D721Med (cell line): ENCODE measurements at regions not wholly inside any gene's neighbourhood (a gene's known extent, or its start where the extent isn't known, plus 50 kb on each side); places are given as distances from the start of the nearest gene placed in this dataset.

Experiments
- DNase-seq: peaks from one replicate; pipeline ENCODE4 v3.0.0; 2011; ENCODE audit warnings: low spot score; ENCODE audit not compliant: insufficient read length
- FAIRE-seq: peaks from 2 replicates; lab custom pipeline; 2011; peaks lifted over from hg19 to GRCh38; lab: Jason Lieb, UNC
- TF ChIP-seq, protein P1 (sequence below): IDR thresholded peaks from 2 replicates; pipeline ENCODE4 v1.5.1; 2012; ENCODE audit warnings: mild to moderate bottlenecking, control low read depth; ENCODE audit not compliant: insufficient read depth; ENCODE audit errors: missing control alignments

- DNase-seq (no peak), FAIRE-seq (no peak)
- TF ChIP-seq, protein P1, sequence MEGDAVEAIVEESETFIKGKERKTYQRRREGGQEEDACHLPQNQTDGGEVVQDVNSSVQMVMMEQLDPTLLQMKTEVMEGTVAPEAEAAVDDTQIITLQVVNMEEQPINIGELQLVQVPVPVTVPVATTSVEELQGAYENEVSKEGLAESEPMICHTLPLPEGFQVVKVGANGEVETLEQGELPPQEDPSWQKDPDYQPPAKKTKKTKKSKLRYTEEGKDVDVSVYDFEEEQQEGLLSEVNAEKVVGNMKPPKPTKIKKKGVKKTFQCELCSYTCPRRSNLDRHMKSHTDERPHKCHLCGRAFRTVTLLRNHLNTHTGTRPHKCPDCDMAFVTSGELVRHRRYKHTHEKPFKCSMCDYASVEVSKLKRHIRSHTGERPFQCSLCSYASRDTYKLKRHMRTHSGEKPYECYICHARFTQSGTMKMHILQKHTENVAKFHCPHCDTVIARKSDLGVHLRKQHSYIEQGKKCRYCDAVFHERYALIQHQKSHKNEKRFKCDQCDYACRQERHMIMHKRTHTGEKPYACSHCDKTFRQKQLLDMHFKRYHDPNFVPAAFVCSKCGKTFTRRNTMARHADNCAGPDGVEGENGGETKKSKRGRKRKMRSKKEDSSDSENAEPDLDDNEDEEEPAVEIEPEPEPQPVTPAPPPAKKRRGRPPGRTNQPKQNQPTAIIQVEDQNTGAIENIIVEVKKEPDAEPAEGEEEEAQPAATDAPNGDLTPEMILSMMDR = no peak
Measured at GRCh38 chr5:20351849-20352248, 363.8 kb upstream of the CDH18 start.

GRCh38 chr5:20348321-20348720 is 360.3 kb upstream of the CDH18 start:
- TF ChIP-seq, protein P1 = no peak
- FAIRE-seq (no peak), DNase-seq (no peak)

- TF ChIP-seq, protein P1 = no peak
- no peak for FAIRE-seq
Measured at GRCh38 chr5:20347334-20347733, 359.3 kb upstream of the CDH18 start.

DNA sequence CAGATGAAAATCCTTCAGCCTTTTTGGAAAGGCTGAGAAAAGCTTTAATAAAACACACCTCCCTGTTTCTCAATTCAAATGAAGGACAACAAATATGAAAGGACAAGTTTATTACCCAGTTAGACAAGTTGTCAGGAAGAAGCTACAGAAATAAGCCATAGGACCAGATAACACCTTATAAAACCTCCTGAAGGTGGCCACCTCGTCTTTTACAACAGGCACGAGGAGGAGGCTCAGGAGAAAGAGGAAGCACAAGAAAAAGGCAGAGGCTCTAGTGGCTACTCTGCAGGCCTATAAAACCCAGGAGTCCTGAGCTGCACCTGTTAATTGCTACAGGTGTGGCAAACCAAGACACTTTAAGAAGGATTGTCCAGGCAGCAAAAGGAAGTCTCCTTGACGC is 352.1 kb upstream of the CDH18 start:
- no peak for DNase-seq
- TF ChIP-seq, protein P1 = no peak
- FAIRE-seq = no peak

More at GRCh38 chr5:20347334-20347733, 359.3 kb upstream of the CDH18 start:
- DNase-seq = no peak

DNA sequence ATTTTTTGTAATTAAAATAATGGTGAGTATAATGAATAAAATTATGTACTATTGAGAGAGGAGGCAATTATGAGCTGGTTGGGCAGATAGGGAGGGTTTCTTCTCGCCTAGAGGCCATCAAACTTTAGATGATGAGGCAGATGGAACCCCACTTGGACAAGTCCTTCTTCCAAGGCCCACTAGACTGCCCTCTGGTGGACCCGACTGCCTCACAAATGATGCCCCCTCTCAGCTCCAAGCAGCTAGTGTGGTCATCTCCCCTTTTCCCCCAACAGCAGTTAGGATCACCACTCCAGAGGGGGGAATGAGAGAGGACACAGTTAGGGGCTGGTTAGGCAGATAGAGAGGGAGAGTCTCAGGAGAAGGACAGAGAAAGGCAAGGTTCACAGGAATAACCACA is 348.0 kb upstream of the CDH18 start:
- FAIRE-seq = no peak
- TF ChIP-seq, protein P1 = no peak
- DNase-seq = no peak

GRCh38 chr5:20331826-20332225 is 343.8 kb upstream of the CDH18 start:
- DNase-seq (no peak), FAIRE-seq (no peak)
- TF ChIP-seq, protein P1 = no peak

GRCh38 chr5:20323323-20323722 is 335.3 kb upstream of the CDH18 start:
- TF ChIP-seq, protein P1 = no peak
- DNase-seq (no peak), FAIRE-seq (no peak)
